Bronchial epithelial cell (primary cell): ENCODE measurements at regions not wholly inside any gene's neighbourhood (a gene's known extent, or its start where the extent isn't known, plus 50 kb on each side); places are given as distances from the start of the nearest gene placed in this dataset.
"Not testable (repeated sequence)": the region's sequence is repeated elsewhere in the genome, so short reads cannot be mapped to it uniquely, and the experiment has no call there.

Experiments
- DNase-seq: peaks from one replicate; pipeline ENCODE4 v3.0.0-alpha.2; 2010; ENCODE audit warnings: low read depth
- FAIRE-seq: peaks from 2 replicates; lab custom pipeline; 2011; peaks lifted over from hg19 to GRCh38; lab: Jason Lieb, UNC
- H3K27me3 ChIP-seq: 2 replicates; pipeline ENCODE4 v1.5.1; 2011; ENCODE audit warnings: low read length; ENCODE audit not compliant: control insufficient read depth, insufficient read depth
- H3K36me3 ChIP-seq: 2 replicates; pipeline ENCODE4 v1.5.1; 2011; ENCODE audit warnings: low read length; ENCODE audit not compliant: control insufficient read depth, insufficient read depth
- H3K4me3 ChIP-seq: 2 replicates; pipeline ENCODE4 v1.5.1; 2011; ENCODE audit warnings: mild to moderate bottlenecking, low read depth, low read length, control low read depth
- CTCF ChIP-seq: IDR thresholded peaks from 2 replicates; pipeline ENCODE4 v1.5.1; 2011; ENCODE audit warnings: mild to moderate bottlenecking, moderate library complexity, low read length, control low read depth, inconsistent platforms; ENCODE audit not compliant: insufficient read depth, severe bottlenecking

- H3K4me3 ChIP-seq, result no peak overlapping the region
- no peaks in the 10 kb centered on the region for H3K27me3 ChIP-seq
- TF ChIP-seq CTCF, result no peak
- DNase-seq (no peak), FAIRE-seq (no peak)
- H3K36me3 ChIP-seq, result no peaks in the 10 kb centered on the region
These were observed 400.2 kb upstream of the SPHKAP start for GRCh38 chr2:228581731-228582130.

GRCh38 chr2:228575897-228576296, 394.4 kb upstream of the SPHKAP start:
- no peak overlapping the region for H3K4me3 ChIP-seq
- TF ChIP-seq CTCF, result no peak
- no peak for DNase-seq
- H3K36me3 ChIP-seq, result no peaks in the 10 kb centered on the region
- FAIRE-seq, result no peak
- no peaks in the 10 kb centered on the region for H3K27me3 ChIP-seq

GRCh38 chr2:228568275-228568674, 386.8 kb upstream of the SPHKAP start:
- H3K27me3 ChIP-seq, FAIRE-seq, H3K36me3 ChIP-seq, H3K4me3 ChIP-seq, DNase-seq: not testable (repeated sequence)

GRCh38 chr2:228561816-228562215, 380.3 kb upstream of the SPHKAP start:
- H3K4me3 ChIP-seq, result no peak overlapping the region
- FAIRE-seq, result no peak

GRCh38 chr2:228559774-228560415, 378.4 kb upstream of the SPHKAP start:
- DNase-seq (no peak), FAIRE-seq (no peak)
- no peak for TF ChIP-seq CTCF
- Histone ChIP-seq H3K27me3 (no peaks in the 10 kb centered on the region), H3K4me3 (no peak overlapping the region), H3K36me3 (no peaks in the 10 kb centered on the region)

More at GRCh38 chr2:228561816-228562215, 380.3 kb upstream of the SPHKAP start:
- TF ChIP-seq CTCF, result no peak
- Histone ChIP-seq H3K36me3 (no peaks in the 10 kb centered on the region), H3K27me3 (no peaks in the 10 kb centered on the region)
- no peak for DNase-seq

GRCh38 chr2:228556717-228557116, 375.2 kb upstream of the SPHKAP start:
- no peak for FAIRE-seq
- H3K4me3 ChIP-seq, result no peak overlapping the region
- no peaks in the 10 kb centered on the region for H3K27me3 ChIP-seq
- no peaks in the 10 kb centered on the region for H3K36me3 ChIP-seq
- TF ChIP-seq CTCF, result no peak
- peak; percentile 38 for DNase-seq
